HG03045 (cell line): ENCODE measurements at regions not wholly inside any gene's neighbourhood (a gene's known extent, or its start where the extent isn't known, plus 50 kb on each side); places are given as distances from the start of the nearest gene placed in this dataset.
A peak's percentile ranks its signal among the peaks of the same experiment; 100 is the strongest.

Experiments used
- ATAC-seq: cut with Tn5 transposase; IDR thresholded peaks from one replicate; pipeline ENCODE4 v1.9.1; 2021; ENCODE audit warnings: mild to moderate bottlenecking, moderate library complexity; ENCODE audit not compliant: unreplicated experiment

DNA sequence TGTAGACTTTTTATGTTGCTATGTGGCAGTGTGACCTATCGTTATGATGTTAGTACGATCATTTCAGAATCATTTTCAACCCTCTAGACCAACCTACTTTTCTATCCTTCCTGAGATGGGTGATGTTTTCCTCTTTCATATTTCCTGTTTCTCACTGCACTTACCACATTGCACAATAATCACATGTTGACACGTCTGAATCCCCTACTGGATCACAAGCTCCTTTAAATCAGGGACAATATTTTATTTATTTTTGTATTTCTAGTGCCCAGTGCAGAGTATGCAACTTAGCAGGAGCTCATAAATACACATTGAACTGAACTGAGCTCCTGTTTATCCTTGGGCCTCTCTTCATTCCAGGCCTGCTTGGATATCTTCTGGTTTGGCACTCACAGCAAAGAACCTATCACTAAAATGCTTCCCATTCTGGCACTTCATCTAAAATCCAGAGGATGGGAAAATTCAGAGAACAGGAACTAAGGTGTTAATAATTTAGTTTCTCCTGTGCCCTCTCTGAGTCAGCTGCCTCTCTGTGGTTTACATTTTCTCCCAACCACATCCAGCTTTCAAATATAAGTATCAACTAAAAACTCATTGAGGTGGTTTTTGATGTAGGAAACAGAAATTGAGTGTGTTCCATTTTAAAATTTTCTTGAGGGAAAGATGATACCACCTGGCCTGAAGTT is 69.4 kb upstream of the DYRK2 start:
- ATAC-seq = no peak

DNA sequence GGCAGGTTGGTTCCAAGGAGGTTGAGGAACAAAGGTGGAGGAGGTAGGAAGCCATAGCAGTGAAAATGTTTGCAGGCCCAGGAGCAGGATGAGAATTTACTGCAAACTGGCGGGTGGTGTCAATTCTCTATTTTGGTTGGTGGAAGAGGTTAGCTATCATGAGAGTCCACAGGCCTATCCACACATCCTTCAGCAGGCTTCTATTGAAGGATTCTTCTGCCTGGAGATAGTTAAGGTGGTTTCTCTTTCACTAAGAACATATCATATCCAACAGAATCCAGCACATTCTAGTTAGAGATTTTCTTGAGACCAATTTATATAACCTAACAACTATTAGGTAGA is 68.9 kb upstream of the DYRK2 start:
- ATAC-seq = no peak

DNA sequence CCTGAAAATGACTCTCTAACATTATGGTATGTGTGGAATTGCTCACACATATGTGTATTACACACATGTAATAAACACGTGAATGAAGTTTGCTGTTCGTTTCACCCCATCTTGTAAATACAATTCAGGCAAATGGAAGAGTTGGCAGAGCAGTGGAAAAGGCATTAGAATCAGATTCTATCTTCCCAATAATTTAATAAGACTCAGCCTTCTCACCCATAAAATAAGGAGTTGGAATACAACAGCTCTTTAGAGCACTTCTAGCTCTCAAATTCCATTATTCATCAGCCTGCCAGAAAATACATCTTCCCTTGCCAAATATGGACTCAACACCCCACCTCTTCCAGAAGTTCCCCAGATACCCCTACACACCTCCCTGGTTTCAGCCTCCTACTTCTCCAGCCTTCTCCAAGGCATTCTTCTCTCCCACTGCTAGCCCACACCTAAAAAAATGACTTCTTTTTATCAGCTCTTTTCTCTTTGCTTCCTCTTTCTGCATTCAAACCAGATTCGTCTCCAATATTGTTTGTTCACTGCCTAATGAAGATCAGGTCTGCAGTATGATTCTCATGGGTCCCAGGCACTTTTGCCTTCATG is 66.2 kb upstream of the DYRK2 start:
- ATAC-seq = no peak

DNA sequence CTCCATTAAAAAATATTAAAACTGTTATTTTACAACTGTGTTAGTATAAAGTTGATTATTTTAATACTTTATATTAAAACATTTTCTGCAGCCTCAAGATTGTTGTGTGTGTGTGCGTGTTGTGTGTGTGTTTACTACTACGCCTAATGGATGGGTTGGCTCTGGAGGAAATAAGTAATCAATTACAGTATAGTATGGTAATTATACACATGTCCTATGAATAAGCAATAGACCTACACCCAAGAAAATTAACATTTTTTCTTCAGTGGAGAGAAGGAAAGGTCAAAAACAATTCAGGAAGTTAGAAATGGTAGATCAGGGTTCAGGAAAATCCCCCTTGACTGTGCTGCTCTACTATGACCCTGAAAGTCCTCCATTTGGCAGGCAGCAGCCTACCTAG is 65.7 kb upstream of the DYRK2 start:
- ATAC-seq = no peak

DNA sequence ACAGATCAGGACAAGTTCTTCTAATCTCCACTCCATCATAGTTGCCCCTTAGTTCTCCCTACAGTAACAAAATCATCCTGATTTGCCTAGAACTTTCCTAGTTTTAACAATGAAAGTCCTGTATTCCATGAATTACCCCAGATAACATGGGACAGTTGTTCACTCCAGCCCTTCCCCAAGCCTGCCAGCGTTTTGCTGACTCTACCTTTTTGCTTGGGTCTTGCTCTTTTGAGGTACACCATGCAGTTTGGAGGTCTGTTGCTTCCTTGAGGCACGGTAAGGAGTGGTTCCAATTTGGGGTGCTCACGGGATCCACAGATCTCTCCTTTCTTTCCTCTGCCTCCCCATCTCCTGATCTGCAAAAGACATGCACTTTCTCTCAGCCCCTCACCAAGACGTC is 61.6 kb upstream of the DYRK2 start:
- no peak for ATAC-seq

DNA sequence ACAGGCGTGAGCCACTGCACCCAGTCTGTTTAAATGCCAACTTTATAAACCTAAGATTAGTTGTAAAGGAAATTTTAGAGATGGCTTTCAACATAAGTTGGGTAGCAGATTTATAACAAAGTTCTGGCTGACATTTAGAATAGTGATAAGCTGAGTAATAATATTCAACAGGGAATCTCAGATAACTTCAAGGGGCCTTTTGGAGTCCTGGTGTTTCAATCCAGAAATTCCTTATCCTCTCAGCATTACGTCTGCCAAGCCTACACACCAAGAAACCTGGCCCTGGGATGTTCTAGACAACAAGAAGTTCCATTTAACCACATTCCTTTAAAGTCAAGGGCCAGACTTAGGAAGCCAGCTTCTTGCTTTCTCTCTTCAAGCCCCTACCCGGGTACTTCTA is 59.5 kb upstream of the DYRK2 start:
- ATAC-seq = no peak

DNA sequence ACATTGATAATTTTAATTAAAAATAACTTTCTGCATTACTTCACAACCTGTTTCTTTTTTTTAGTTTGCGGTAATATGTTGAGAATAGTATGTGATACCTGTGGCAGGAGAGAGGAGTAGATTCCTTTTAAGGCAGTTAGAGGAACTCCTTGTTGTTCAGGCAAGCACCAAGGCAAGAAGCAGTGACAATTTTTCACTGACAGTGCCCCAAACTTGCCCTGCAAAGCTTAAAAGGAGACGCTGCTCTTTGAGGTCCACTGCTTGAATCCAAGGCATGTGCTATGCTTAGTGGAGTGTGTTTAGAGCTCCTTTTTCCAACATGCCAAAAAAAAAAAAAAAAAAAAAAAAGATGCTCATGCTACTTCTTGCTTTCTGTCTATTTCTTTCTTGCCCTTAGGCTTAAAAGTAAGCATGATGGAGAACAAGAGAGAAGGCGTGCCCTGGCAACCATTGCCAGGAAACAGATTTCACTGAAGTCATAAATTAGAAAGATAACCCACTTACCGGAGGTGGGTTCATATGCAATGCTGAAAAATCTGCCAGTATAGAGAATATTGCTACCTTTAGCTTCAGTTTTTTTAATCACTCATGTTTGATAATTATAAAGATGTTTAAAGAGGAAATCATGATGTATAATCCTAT is 58.3 kb upstream of the DYRK2 start:
- ATAC-seq = no peak

DNA sequence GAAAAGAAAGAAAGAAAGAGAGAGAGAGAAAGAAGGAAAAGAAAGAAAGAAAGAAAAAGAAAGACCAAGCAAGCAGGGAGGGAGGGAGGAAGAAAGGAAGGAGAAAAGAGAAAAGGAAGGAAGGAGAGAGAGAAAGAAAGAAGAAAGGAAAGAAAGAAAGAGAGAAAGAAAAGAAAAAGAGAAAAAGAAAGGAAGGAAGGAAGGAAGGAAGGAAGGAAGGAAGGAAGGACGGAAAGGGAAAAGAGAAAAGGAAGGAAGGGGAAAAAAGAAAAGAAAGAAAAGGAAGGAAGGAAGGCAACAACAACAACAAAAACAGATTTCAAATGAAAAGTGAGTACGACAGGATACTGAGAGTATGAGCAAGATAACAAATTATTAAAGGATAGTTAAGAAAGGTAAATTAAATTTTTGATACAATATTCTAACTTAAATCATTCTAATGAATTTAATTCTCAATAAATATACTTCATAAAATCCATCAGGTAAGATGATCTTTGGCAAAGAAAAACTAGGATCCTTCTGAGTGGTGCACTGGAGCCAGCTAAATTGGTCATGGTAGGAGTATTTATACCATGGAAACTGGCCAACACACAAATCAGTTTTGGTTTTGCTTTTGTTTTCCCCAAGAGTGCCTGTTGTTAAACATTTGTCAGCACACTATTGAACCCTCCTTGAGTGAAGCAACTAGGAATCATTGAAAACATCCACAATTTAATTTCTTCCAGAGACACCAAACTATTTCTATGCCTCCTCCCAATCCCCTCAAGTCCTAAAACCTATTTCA is 56.1 kb upstream of the DYRK2 start:
- ATAC-seq = peak; percentile 83

DNA sequence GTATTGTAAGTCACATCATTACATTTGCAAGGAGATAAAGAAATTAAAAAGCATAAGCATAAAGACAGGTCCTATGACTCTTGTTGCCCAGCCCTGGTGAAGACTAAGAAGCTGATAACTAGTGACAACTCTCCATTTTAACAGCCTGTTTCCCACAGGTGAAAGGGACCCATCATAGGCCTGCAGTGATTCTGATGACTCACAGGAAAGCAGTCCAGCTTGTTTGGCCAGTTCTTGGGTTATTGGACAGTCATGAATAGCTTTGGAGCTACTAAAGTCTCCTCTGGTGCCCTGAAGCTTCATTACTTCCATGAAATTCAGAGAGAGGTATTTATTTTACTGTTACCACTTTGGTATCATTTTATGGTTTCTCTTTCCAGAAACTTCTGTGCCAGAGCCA is 55.5 kb upstream of the DYRK2 start:
- ATAC-seq = no peak

DNA sequence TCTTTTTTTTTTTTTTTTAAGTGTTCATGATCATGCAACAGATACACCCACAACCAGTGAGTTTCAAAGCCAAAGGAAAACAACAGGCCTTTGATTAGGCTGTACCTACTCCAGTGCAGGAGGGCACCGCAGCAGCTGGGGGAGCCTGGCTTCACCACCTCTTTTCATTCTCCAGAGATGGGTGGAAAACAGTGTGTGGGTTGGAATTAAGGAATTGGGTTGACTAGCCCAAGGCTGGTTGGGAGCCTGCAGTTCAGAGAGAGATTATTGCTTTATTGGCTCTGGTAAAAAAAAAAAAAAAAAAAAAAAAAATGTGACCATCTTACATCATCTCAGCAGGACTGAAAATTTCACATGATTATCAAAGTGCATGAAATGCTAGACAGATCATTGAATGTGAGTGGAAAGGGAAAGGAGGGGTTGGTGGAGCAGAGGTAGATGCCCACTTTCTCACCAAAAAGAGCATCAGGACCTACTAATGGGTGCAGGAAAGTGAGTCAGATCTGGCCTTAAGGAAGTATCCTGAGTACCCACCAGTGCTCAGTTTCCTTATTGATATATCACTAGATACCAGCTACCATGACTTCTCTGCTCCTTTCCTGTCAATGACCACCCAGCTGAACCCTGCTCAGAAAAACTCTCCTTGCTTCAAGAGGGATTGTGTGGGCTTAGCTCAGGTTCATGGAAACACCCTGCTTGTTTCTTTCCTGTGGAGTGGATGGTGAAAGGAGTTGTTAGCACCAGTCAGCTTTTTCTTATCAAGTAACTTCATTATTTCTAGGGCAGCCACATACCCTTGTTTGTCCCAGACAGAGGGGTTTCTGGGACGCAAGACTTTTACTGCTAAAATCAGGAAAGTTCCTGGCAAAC is 54.8 kb upstream of the DYRK2 start:
- no peak for ATAC-seq

DNA sequence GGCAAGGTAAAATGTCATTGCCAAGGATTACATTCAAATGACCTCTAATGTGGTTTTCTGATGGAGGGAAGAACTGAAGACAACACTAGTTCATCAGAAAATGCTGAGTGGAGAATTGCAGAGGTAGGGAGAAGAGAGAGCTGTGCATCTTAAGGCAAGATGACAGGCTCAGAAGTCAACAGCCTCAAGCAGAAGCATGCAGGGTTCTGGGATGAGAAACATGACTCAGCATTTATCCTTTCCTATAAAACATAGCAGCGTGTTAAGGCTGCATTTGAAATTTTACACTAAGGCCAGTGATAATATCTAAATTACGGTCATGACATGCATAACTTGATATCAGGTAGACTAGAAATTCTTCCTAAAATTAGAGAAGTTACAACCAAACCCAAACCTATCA is 53.7 kb upstream of the DYRK2 start:
- ATAC-seq = no peak

DNA sequence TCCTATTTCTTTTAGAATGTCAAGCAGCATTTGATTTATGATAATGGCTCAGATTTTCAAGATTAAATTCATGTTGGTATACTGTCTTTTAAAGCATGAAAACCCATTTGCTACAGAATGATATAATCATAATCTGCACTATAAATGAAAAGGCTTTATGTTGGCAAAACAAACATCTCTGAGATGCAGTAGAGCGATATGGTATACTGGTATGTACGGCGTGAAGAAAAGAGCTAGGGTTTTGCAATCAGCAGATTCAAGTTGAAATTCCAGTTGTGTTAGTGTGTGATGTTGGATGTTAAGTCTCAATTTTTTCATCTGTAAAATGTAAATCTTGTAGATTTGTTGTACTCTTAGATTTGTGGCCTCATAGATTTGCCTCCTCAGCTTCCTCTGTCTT is 53.2 kb upstream of the DYRK2 start:
- no peak for ATAC-seq

DNA sequence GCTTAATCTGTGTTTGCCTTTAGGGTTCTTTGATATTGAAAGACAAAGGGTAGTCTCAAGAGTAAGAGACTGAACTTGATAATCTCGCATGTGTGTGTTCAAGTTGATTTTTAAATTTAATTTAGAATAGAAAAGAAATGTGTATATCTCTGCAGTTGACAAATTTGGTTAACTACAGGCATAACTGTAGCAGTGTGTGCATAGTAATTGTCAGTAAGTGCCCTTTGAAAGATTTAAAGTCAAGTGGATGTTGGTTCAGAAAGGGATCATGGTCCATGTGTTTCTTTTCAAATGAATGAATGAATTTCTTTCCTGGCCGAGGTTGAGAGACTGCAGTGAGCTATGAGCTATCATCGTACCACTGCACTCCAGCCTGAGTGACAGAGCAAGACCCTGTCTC is 49.9 kb upstream of the DYRK2 start:
- no peak for ATAC-seq
